ENCODE measurements at regions not wholly inside any gene's neighbourhood (a gene's known extent, or its start where the extent isn't known, plus 50 kb on each side); places are given as distances from the start of the nearest gene placed in this dataset.

DNA sequence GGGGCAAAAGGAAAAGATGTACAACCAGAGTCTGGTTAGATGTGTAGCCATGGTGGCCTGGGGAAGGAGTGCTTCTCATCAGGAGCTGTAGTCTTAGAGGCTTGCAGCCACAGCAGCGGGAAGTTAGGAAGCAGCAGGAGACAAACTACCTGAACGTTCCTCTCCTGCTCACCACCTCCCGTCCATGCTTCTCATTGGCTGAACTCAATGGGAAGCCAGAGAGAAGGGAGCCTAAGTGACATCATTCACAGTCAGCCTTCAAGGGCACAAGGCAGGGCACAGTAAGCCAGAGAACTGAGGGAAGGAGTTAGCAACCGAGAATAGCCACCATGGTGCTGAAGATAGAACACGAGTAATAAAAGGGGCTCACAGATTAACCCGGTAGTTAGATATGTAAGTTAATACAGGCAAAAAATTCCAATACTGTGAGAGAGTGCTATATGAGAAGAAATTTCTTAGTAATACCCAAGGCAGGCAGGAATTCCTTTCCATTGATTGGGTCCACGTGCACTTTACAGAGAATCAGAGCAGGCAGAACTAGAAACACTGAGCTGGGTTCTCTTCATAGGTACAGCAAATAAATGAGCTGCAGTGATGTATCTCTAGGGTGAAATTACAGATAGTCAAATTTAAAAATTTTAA lies 391.5 kb upstream of the DACH1 start:
- no peaks in the 10 kb centered on the region for H3K36me3 ChIP-seq (ENCODE audit: control insufficient read depth in 2 of 2, insufficient read depth in 2 of 2, low read length in 1 of 2)
- no peaks in the 10 kb centered on the region for H3K27me3 ChIP-seq (ENCODE audit: control insufficient read depth in 1 of 2, insufficient read depth in 2 of 2, low read length in 2 of 2)
- H3K9me3 ChIP-seq (ENCODE audit: control insufficient read depth in 2 of 2, insufficient read depth in 1 of 2, low read depth in 1 of 2, low read length in 1 of 2), result no peaks in the 10 kb centered on the region
- no peak overlapping the region for H3K4me3 ChIP-seq (ENCODE audit: low read depth in 1 of 2, low read length in 2 of 2)
- H3K27ac ChIP-seq (ENCODE audit: low read depth in 2 of 2, low read length in 1 of 2), result no peak overlapping the region
- H3K4me1 ChIP-seq (ENCODE audit: control insufficient read depth in 2 of 2, insufficient read depth in 2 of 2, low read length in 1 of 2), result no peaks in the 10 kb centered on the region
- WGBS, 2 donors, result 73 to 80% methylated on average over 7 of the region's 7 CpGs

DNA sequence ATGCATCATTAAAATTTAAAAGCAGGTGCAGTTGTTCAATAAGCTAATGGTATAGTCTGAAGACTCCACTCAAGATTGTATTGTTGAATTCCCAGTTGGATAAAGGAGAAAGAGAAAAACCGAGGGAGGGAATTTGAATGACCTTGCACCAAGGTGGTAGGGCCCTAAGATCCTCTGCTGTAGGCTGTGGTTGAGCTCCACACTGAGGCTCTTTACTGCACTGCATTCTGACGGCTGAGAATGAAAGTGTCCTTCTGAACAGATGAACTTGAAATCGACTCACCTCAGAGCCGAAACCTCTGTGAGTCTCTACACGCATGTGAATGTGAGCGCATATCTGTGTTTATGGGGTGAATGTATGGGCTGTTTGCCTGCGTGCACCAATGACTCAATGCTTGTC lies 388.9 kb upstream of the DACH1 start:
- no peak overlapping the region for H3K27ac ChIP-seq (ENCODE audit: low read depth in 2 of 2, low read length in 1 of 2)
- no peaks in the 10 kb centered on the region for H3K36me3 ChIP-seq (ENCODE audit: control insufficient read depth in 2 of 2, insufficient read depth in 2 of 2, low read length in 1 of 2)
- WGBS, 2 donors, result 50 to 53% methylated on average over 7 of the region's 7 CpGs
- no peaks in the 10 kb centered on the region for H3K4me1 ChIP-seq (ENCODE audit: control insufficient read depth in 2 of 2, insufficient read depth in 2 of 2, low read length in 1 of 2)
- no peak overlapping the region for H3K4me3 ChIP-seq (ENCODE audit: low read depth in 1 of 2, low read length in 2 of 2)
- H3K9me3 ChIP-seq (ENCODE audit: control insufficient read depth in 2 of 2, insufficient read depth in 1 of 2, low read depth in 1 of 2, low read length in 1 of 2), result no peaks in the 10 kb centered on the region
- H3K27me3 ChIP-seq (ENCODE audit: control insufficient read depth in 1 of 2, insufficient read depth in 2 of 2, low read length in 2 of 2), result no peaks in the 10 kb centered on the region

DNA sequence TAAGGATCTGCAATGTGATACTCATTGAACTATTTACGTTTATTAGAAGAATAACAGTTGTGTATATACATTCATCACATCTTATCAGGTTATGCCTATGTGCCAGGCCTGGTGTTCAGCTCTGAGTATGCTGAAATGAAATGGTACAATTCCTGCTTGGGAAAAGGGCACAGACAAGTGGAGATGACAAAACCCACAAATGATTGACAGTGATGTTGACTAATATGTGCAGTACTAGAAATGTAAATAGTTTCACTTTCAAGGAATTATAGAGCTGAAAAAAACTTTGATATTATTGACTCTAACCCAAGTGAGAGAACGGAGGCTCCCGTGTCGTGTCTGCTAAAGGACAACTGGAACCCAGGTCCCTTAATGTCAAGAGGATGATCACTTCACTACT lies 386.8 kb upstream of the DACH1 start:
- WGBS, 2 donors, result 74 to 79% methylated on average over 4 of the region's 4 CpGs
- H3K27ac ChIP-seq (ENCODE audit: low read depth in 2 of 2, low read length in 1 of 2), result no peak overlapping the region
- no peak overlapping the region for H3K4me3 ChIP-seq (ENCODE audit: low read depth in 1 of 2, low read length in 2 of 2)
- H3K27me3 ChIP-seq (ENCODE audit: control insufficient read depth in 1 of 2, insufficient read depth in 2 of 2, low read length in 2 of 2), result no peaks in the 10 kb centered on the region
- no peaks in the 10 kb centered on the region for H3K4me1 ChIP-seq (ENCODE audit: control insufficient read depth in 2 of 2, insufficient read depth in 2 of 2, low read length in 1 of 2)
- H3K36me3 ChIP-seq (ENCODE audit: control insufficient read depth in 2 of 2, insufficient read depth in 2 of 2, low read length in 1 of 2), result no peaks in the 10 kb centered on the region
- H3K9me3 ChIP-seq (ENCODE audit: control insufficient read depth in 2 of 2, insufficient read depth in 1 of 2, low read depth in 1 of 2, low read length in 1 of 2), result no peaks in the 10 kb centered on the region

DNA sequence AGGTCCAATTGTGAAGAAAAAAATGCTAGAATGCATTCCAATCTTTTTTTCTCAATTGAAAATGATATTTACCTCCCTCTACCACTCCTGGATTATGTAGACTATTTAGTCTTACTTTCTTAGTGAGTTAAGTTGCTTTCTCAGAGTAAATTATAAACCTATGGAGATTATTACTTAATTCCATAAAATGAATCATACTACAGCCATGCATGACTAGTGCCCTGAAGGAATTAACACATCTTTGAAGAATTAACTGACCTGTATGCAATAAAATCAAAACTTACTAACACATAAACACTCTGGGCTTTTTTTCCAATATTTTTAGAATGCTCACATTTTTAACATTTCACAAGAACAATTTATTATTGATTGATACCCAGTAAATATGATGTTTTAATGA lies 379.4 kb upstream of the DACH1 start:
- Histone ChIP-seq H3K4me1 (ENCODE audit: control insufficient read depth in 2 of 2, insufficient read depth in 2 of 2, low read length in 1 of 2) (no peaks in the 10 kb centered on the region), H3K27ac (ENCODE audit: low read depth in 2 of 2, low read length in 1 of 2) (no peak overlapping the region), H3K9me3 (ENCODE audit: control insufficient read depth in 2 of 2, insufficient read depth in 1 of 2, low read depth in 1 of 2, low read length in 1 of 2) (no peaks in the 10 kb centered on the region), H3K27me3 (ENCODE audit: control insufficient read depth in 1 of 2, insufficient read depth in 2 of 2, low read length in 2 of 2) (no peaks in the 10 kb centered on the region), H3K4me3 (ENCODE audit: low read depth in 1 of 2, low read length in 2 of 2) (no peak overlapping the region), H3K36me3 (ENCODE audit: control insufficient read depth in 2 of 2, insufficient read depth in 2 of 2, low read length in 1 of 2) (no peaks in the 10 kb centered on the region)

DNA sequence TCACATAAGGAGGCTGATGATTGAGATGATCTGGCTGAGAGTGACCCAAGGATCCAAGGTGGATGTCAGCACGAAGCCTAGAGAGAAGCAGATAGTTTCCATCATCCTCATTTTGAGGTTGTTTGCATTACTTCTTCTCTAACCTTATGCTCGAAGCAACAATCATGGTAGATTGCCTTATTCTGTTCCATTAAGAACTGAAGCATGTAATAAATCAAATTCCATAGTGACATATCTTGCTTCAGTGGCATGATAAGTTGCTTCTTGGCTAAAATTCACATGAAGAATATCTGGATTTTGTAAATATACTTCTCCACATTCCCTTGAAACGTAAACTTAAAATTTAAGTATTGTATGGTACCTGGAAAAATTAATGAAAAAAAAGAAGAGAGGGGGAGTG lies 377.8 kb upstream of the DACH1 start:
- Histone ChIP-seq H3K4me1 (ENCODE audit: control insufficient read depth in 2 of 2, insufficient read depth in 2 of 2, low read length in 1 of 2) (no peaks in the 10 kb centered on the region), H3K36me3 (ENCODE audit: control insufficient read depth in 2 of 2, insufficient read depth in 2 of 2, low read length in 1 of 2) (no peaks in the 10 kb centered on the region), H3K4me3 (ENCODE audit: low read depth in 1 of 2, low read length in 2 of 2) (no peak overlapping the region), H3K9me3 (ENCODE audit: control insufficient read depth in 2 of 2, insufficient read depth in 1 of 2, low read depth in 1 of 2, low read length in 1 of 2) (no peaks in the 10 kb centered on the region), H3K27me3 (ENCODE audit: control insufficient read depth in 1 of 2, insufficient read depth in 2 of 2, low read length in 2 of 2) (no peaks in the 10 kb centered on the region), H3K27ac (ENCODE audit: low read depth in 2 of 2, low read length in 1 of 2) (no peak overlapping the region)
- 61 to 75% methylated on average over 3 of the region's 3 CpGs for WGBS, 2 donors

DNA sequence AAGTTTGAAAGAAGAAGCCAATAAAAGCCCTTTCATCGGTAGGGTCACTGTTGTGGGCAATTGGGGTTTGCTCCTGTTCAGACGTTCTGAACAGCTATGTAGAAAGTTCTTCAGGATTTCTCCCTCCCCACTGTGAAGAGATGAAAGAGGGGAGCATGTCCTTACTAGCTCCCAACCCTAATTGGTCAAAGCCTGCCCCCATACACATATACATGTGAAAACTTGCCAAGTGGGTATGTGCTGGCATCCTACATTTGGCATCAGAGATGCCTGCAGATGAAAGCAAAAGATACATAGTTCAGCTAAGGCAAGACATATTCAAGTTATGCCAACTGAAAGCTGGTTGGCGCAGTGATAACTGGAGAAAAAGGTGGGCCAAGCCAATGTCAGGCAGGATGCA lies 363.1 kb upstream of the DACH1 start:
- no peaks in the 10 kb centered on the region for H3K4me1 ChIP-seq (ENCODE audit: control insufficient read depth in 2 of 2, insufficient read depth in 2 of 2, low read length in 1 of 2)
- H3K27ac ChIP-seq (ENCODE audit: low read depth in 2 of 2, low read length in 1 of 2), result no peak overlapping the region
- no peaks in the 10 kb centered on the region for H3K27me3 ChIP-seq (ENCODE audit: control insufficient read depth in 1 of 2, insufficient read depth in 2 of 2, low read length in 2 of 2)
- 56 to 63% methylated on average over 3 of the region's 3 CpGs for WGBS, 2 donors
- no peaks in the 10 kb centered on the region for H3K36me3 ChIP-seq (ENCODE audit: control insufficient read depth in 2 of 2, insufficient read depth in 2 of 2, low read length in 1 of 2)
- no peak overlapping the region for H3K4me3 ChIP-seq (ENCODE audit: low read depth in 1 of 2, low read length in 2 of 2)
- H3K9me3 ChIP-seq (ENCODE audit: control insufficient read depth in 2 of 2, insufficient read depth in 1 of 2, low read depth in 1 of 2, low read length in 1 of 2), result no peaks in the 10 kb centered on the region

DNA sequence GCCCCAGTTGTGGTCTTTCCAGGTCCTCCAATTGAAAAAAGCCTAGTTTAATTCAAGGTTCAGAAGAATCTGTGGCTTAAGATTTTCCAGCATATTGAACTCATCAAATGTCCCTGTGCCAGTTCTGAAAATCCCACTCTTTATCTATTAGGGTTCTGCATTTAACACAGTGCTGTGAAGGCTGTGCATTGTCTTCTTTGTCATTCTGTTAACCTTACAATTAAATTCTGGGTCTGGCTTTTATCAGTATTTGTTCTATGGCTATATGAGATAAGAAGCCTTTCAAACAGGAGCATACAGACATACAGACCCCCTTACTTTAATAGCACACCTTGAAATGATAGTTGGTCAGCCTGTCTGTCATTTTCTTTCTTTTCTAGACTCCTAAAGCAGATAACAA lies 362.1 kb upstream of the DACH1 start:
- Histone ChIP-seq H3K27me3 (ENCODE audit: control insufficient read depth in 1 of 2, insufficient read depth in 2 of 2, low read length in 2 of 2) (no peaks in the 10 kb centered on the region), H3K4me1 (ENCODE audit: control insufficient read depth in 2 of 2, insufficient read depth in 2 of 2, low read length in 1 of 2) (no peaks in the 10 kb centered on the region), H3K36me3 (ENCODE audit: control insufficient read depth in 2 of 2, insufficient read depth in 2 of 2, low read length in 1 of 2) (no peaks in the 10 kb centered on the region)

DNA sequence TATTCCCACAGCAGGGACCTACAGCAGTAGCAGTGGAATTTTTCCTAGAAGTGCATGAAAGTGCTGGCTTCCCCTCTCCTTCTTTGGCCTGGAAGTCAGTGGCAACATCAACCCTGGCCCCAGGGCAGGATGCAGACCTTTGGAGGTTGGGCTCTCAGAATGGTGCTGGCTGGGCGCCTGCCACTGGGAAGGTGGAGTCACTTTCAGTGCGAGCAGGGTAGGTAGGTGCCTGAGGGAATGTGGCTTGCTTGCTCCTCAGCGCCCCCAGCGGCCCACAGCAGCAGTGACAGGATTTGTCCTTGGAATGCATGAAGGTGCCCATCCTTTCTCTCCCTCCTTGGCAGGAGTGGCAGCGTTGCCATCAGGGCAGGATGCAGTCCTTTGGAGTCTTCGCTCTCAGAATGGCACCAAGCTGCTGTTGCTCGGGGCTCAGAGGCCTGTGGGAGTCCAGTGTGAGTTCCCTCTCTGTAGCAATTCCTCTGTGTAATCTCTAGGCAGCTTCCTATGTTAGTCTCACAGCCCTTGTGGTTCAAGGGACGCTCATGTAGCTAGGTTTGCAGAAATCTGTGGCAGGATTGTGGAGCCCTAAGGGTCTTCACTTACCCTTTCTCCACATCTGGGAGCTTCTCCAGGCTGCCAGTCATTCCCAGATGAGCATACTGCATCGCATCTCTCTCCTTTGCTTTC lies 354.4 kb upstream of the DACH1 start:
- Histone ChIP-seq H3K4me1 (ENCODE audit: control insufficient read depth in 2 of 2, insufficient read depth in 2 of 2, low read length in 1 of 2) (no peaks in the 10 kb centered on the region), H3K4me3 (ENCODE audit: low read depth in 1 of 2, low read length in 2 of 2) (no peak overlapping the region), H3K9me3 (ENCODE audit: control insufficient read depth in 2 of 2, insufficient read depth in 1 of 2, low read depth in 1 of 2, low read length in 1 of 2) (no peaks in the 10 kb centered on the region), H3K36me3 (ENCODE audit: control insufficient read depth in 2 of 2, insufficient read depth in 2 of 2, low read length in 1 of 2) (no peaks in the 10 kb centered on the region), H3K27ac (ENCODE audit: low read depth in 2 of 2, low read length in 1 of 2) (no peak overlapping the region), H3K27me3 (ENCODE audit: control insufficient read depth in 1 of 2, insufficient read depth in 2 of 2, low read length in 2 of 2) (no peaks in the 10 kb centered on the region)
- 51 to 61% methylated on average over 9 of the region's 9 CpGs for WGBS, 2 donors

More for the DNA sequence above, 362.1 kb upstream of the DACH1 start:
- Histone ChIP-seq H3K4me3 (ENCODE audit: low read depth in 1 of 2, low read length in 2 of 2) (no peak overlapping the region), H3K9me3 (ENCODE audit: control insufficient read depth in 2 of 2, insufficient read depth in 1 of 2, low read depth in 1 of 2, low read length in 1 of 2) (no peaks in the 10 kb centered on the region), H3K27ac (ENCODE audit: low read depth in 2 of 2, low read length in 1 of 2) (no peak overlapping the region)

DNA sequence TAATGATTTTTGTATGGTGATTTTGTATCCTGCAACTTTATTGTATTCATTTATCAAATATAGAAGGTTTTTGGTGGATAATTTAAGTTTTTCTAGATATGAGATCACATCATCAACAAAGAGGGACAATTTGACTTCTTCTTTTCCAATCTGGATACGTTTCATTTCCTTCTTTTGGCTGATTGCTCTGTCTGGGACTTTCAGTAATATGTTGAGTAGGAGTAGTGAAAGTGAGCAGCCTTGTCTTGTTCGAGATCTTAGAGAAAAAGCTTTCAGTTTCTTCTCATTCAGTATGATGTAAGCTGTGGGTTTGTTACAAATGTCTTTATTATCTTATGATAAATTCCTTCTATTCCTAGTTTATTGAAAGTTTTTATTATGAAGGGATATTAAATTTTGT lies 352.0 kb upstream of the DACH1 start:
- WGBS, 2 donors, result 57 to 60% methylated on average over 2 of the region's 2 CpGs

DNA sequence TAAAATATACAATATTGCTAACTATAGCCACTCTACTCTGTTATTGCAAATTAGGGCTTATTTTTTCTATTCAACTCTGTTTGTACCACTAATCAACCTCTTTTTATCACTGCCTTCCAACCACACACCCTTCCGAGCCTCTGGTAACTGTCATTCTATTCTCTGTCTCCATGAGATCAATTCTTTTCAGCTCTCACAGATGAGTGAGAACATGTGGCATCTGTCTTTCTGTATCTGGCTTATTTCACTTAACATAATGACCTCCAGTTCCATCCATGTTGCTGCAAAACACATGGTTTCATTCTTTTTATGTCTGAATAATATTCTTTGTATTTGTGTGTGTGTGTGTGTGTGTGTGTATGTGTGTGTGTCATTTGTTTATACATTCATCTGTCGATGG lies 350.1 kb upstream of the DACH1 start:
- Histone ChIP-seq H3K4me3 (ENCODE audit: low read depth in 1 of 2, low read length in 2 of 2) (no peak overlapping the region), H3K27me3 (ENCODE audit: control insufficient read depth in 1 of 2, insufficient read depth in 2 of 2, low read length in 2 of 2) (no peaks in the 10 kb centered on the region), H3K27ac (ENCODE audit: low read depth in 2 of 2, low read length in 1 of 2) (no peak overlapping the region), H3K36me3 (ENCODE audit: control insufficient read depth in 2 of 2, insufficient read depth in 2 of 2, low read length in 1 of 2) (no peaks in the 10 kb centered on the region), H3K4me1 (ENCODE audit: control insufficient read depth in 2 of 2, insufficient read depth in 2 of 2, low read length in 1 of 2) (no peaks in the 10 kb centered on the region), H3K9me3 (ENCODE audit: control insufficient read depth in 2 of 2, insufficient read depth in 1 of 2, low read depth in 1 of 2, low read length in 1 of 2) (no peaks in the 10 kb centered on the region)
- WGBS, 2 donors, result 70 to 78% methylated on average over 2 of the region's 2 CpGs

More for the DNA sequence above, 352.0 kb upstream of the DACH1 start:
- Histone ChIP-seq H3K9me3 (ENCODE audit: control insufficient read depth in 2 of 2, insufficient read depth in 1 of 2, low read depth in 1 of 2, low read length in 1 of 2) (no peaks in the 10 kb centered on the region), H3K27me3 (ENCODE audit: control insufficient read depth in 1 of 2, insufficient read depth in 2 of 2, low read length in 2 of 2) (no peaks in the 10 kb centered on the region), H3K27ac (ENCODE audit: low read depth in 2 of 2, low read length in 1 of 2) (no peak overlapping the region), H3K4me3 (ENCODE audit: low read depth in 1 of 2, low read length in 2 of 2) (no peak overlapping the region), H3K36me3 (ENCODE audit: control insufficient read depth in 2 of 2, insufficient read depth in 2 of 2, low read length in 1 of 2) (no peaks in the 10 kb centered on the region), H3K4me1 (ENCODE audit: control insufficient read depth in 2 of 2, insufficient read depth in 2 of 2, low read length in 1 of 2) (no peaks in the 10 kb centered on the region)
